GM21576 (cell line): ENCODE measurements at regions not wholly inside any gene's neighbourhood (a gene's known extent, or its start where the extent isn't known, plus 50 kb on each side); places are given as distances from the start of the nearest gene placed in this dataset.
"Not testable (repeated sequence)": the region's sequence is repeated elsewhere in the genome, so short reads cannot be mapped to it uniquely, and the experiment has no call there.

Experiments
- ATAC-seq: cut with Tn5 transposase; IDR thresholded peaks from one replicate; pipeline ENCODE4 v1.9.1; 2021; ENCODE audit warnings: mild to moderate bottlenecking, moderate library complexity; ENCODE audit not compliant: unreplicated experiment

GRCh38 chr18:26654616-26655524 is 106.5 kb upstream of the KCTD1 start:
- no peak for ATAC-seq

DNA sequence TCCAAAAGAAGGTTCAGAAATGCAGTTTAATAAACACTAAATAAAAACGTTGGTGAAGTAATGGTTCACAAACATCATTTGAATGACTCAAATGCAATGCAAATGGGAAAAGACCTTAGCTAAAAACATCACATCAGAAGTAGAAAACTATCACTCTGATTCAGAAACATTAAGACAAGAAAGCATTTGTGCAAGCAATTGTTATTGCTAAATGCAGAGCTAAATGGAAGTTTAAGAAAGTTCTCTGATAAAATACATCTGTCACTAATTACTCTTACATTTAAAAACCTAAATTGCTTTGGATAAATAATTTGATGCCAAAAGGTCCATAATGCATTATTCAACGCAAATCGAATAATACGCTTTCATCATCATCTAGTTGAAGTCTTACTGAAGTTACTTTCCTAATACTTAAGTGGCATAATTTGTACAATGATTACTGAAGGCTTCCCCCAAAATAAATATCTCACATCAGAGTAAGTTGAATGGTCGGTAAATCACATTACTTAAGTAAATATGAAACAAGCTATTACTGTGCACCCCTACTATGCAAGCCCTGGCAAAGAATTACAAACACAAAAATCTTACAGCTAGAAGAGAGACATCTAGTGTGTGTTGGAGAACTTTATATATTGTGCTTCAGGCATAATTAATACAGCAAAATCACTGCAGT is 105.7 kb upstream of the KCTD1 start:
- no peak for ATAC-seq

GRCh38 chr18:26652501-26652900 is 104.1 kb upstream of the KCTD1 start:
- ATAC-seq, result no peak

DNA sequence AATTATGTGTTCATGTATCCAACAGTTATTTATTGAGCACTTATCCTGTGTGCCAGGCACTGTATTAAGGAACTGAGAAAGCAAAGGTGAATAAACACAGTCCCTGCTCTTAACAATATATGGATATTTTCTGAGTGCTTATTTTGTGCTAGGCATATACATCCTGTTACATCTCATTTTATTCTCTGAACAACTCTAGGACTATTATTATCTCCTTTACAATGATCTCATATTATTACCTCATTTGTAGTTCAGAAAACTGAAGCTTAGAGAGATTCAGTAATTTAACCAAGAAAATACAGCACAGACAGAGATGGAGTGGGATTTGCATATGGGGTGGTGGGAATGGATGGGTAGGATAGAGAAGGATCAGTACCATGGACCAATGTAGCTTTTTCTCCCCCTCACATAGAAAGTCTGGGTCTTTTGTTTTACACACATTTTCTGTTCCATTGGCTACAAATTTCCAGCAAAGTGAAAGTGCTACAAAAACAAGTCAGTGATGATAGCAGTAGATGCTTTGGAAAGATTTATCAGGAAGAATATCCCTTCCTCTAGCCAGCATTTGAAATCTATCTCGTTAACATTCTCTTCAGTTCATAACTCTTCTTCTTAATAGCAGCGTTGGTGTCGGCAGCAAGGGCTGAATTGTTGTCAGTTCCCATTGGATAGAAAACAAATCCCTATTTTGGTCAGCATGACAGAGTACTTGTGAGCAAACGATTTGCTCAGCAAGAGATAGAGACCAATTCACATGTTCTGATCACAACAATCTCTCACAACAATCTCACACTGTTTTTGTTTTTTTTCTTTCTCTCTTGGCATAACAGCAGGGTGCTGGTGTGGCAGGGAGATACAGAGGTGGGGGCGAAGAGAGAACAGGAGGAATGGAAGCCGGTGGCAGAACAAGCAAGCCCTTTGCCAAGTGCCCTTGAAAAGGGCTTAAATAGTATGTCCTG is 102.2 kb upstream of the KCTD1 start:
- ATAC-seq, result no peak

GRCh38 chr18:26649193-26649543 is 100.8 kb upstream of the KCTD1 start:
- no peak for ATAC-seq

GRCh38 chr18:26648509-26649192 is 100.3 kb upstream of the KCTD1 start:
- no peak for ATAC-seq

- ATAC-seq, result no peak
These were observed 98.5 kb upstream of the KCTD1 start for GRCh38 chr18:26646901-26647300.

DNA sequence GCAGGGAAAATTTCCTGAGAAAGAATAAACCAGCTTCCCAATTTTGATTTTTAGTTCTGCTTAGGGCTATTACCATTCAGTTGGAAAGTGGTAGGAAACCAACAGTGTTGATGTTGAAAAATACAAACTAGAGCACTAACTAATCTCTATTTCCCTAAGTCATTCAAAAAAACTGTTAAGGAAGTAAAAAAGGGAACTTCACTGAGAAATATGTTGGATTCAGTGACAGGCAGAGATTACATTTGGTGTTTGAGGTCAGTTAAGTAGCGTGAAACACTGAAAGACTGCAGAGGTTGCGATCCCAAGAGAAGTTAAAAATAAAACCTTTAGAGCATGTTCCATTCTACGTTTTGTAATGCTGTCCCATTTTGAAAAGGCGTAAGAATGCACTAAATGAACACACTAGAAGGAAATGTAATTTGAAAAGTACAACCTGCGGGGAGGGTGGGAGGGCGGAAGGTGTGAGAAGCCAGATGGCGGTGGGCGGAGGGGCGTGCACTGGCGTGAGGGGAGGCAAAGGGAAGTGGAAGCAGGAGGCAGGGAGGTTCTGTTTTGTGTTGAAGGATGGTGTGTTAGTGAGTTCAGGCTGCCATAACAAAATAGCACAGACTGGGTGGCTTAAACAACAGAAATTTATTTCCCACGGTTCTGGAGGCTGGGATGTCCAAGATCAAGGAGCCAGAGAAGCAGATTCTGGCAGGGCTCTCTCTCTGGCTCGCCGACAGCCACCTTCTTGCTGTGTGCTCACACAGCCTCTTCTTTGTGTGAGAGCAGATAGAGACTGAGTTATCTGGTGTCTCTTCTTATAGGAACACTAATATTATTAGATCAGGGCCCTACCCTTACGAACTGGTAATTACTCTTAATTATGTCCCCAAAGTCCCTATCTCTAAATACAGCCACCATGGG is 94.3 kb upstream of the KCTD1 start:
- ATAC-seq, result no peak

GRCh38 chr18:26640541-26640940 is 92.2 kb upstream of the KCTD1 start:
- ATAC-seq, result no peak

GRCh38 chr18:26639149-26639548 is 90.8 kb upstream of the KCTD1 start:
- ATAC-seq, result no peak

GRCh38 chr18:26637983-26638382 is 89.6 kb upstream of the KCTD1 start:
- no peak for ATAC-seq

GRCh38 chr18:26637324-26637723 is 89.0 kb upstream of the KCTD1 start:
- ATAC-seq, result no peak

DNA sequence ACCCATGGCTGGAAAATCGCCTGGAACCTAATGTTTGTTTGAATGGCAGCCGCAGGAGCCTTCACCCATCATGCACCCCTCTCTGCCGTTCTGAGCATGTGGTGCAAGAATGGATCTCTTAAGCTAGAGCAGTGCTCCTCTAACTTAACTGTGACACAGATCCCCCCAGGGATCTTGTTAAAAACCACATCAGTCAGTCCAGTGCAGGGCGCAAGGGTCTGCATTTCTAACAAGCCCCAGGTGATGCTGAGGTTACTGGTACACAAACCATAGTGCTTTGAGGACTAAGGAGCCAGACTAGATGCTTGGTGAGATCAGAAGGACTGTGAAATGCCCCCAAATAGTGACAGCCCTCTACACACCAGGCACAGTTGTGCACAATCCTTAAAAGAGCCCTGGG is 87.1 kb upstream of the KCTD1 start:
- ATAC-seq, result no peak

GRCh38 chr18:26634631-26635030 is 86.3 kb upstream of the KCTD1 start:
- ATAC-seq, result no peak

DNA sequence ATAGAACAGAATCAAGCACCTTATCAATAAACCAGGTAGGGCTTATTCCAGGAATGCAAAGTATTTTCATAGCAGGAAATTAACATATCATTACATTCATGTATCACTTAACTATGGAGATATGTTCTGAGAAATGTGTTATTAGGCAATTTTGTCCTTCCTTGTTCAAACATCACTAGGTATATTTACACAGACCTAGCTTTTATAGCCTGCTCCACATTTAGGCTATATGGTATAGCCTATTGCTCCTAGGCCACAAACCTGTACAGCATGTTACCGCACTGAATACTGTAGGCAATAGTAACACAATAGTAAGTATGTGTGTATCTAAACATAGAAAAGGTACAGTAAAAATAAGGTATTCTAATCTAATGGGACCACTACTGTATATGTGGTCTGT is 82.8 kb upstream of the KCTD1 start:
- no peak for ATAC-seq

DNA sequence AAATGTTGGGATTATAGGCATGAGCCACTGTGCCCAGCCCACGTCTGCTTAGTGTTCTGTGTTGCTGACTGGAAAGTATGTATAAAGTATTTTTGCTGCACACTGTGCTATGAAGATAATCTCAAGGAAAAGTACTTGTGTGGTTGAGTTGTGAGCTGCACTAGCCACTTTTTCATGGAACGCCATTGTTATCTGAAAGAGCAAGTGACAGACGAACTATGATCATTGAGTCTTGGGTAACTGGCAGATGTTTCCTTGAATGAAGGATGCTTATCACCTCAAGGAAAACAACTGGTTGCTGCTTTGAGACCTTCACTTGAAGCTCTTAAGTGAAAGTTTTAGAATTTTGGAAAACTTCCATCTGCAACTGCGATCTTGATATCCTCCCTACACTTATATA is 82.2 kb upstream of the KCTD1 start:
- ATAC-seq, result no peak

DNA sequence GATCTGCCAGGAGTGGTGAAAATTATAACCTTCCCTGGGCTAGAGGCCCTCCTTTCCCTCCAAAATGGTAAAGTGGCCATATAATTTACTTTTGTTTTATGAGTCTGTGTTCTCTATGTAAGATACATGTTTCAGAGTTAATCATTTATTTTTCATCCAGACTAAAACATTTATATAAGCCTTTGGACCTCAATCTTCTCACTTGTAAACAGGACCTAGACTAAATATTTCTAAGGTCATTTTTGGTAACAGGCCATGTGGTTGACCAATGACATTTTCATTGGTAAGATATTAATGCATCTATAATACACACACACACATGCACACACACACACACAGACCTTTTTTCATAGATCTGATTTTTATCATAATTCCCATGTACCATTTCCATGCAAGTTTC is 79.7 kb upstream of the KCTD1 start:
- no peak for ATAC-seq

DNA sequence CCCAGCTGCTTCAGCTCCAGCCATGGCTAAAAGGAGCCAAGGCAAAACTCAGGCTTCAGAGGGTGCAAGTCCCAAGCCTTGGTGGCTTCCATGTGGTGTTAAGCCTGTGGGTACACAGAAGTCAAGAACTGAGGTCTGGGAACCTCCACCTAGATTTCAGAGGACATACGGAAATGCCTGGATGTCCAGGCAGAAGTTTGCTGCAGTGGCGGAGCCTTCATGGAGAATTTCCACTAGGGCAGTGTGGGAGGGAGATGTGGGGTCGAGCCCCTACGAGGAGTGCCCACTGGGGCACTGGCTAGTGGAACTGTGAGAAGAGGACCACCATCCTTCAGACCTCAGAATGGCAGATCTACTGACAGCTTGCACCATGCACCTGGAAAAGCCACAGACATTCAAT is 76.1 kb upstream of the KCTD1 start:
- ATAC-seq, result no peak

- ATAC-seq, result not testable (repeated sequence)
These were observed 75.0 kb upstream of the KCTD1 start for GRCh38 chr18:26623314-26623713.
